DOHH2 (cell line): ENCODE measurements at regions not wholly inside any gene's neighbourhood (a gene's known extent, or its start where the extent isn't known, plus 50 kb on each side); places are given as distances from the start of the nearest gene placed in this dataset.

Experiments
- CTCF ChIP-seq: fragments of 200-600 bp; sonication (generic); IDR thresholded peaks from one replicate; pipeline ENCODE4 v1.5.1; 2014; ENCODE audit warnings: antibody characterized with exemption, mild to moderate bottlenecking, low read depth, low read length; ENCODE audit not compliant: poor library complexity, severe bottlenecking
- EZH2phosphoT487 ChIP-seq: fragments of 200-600 bp; sonication (generic); IDR thresholded peaks from 2 replicates; pipeline ENCODE4 v1.6.1; 2017; ENCODE audit warnings: borderline replicate concordance, mild to moderate bottlenecking, antibody characterized with exemption, low read length, moderate library complexity, mixed read lengths

- TF ChIP-seq CTCF (no peak), EZH2phosphoT487 (no peak)
Measured at GRCh38 chr2:224166654-224167053, 127.6 kb upstream of the SERPINE2 start.
